G401 (cell line): ENCODE measurements at regions not wholly inside any gene's neighbourhood (a gene's known extent, or its start where the extent isn't known, plus 50 kb on each side); places are given as distances from the start of the nearest gene placed in this dataset.
A peak's percentile ranks its signal among the peaks of the same experiment; 100 is the strongest.
"Not testable (repeated sequence)": the region's sequence is repeated elsewhere in the genome, so short reads cannot be mapped to it uniquely, and the experiment has no call there.

ENCODE experiments used
- DNase-seq: peaks from one replicate; pipeline ENCODE4 v3.0.0-alpha.2; 2015; ENCODE audit warnings: low spot score
- in situ Hi-C: cut with HindIII; loops from 2 replicates; pipeline ENCODE4 v1.10.0; 2016; ENCODE audit warnings: low sequenced_read_pairs, mixed read lengths

DNA sequence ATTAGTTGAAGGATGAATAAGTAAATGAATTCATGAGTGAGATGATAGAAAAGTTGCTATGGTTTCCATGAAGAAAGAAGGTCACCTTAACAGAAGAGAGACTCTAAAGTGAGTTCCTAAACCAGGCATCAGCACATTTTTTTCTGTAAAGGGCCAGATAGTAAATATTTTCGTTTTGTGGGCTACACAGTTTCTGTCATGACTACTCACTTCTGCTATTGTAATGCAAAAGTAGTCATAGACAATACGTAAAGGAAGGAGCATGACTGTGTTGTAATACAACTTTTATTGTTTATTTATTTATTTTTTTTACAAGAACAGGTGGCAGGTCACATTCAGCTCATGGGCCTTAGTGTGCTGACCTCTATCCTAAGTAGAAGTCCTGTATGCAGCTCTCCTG, 426.1 kb upstream of the DYNLRB2 start:
- DNase-seq, result no peak
- in situ Hi-C loops, result no loop called here

DNA sequence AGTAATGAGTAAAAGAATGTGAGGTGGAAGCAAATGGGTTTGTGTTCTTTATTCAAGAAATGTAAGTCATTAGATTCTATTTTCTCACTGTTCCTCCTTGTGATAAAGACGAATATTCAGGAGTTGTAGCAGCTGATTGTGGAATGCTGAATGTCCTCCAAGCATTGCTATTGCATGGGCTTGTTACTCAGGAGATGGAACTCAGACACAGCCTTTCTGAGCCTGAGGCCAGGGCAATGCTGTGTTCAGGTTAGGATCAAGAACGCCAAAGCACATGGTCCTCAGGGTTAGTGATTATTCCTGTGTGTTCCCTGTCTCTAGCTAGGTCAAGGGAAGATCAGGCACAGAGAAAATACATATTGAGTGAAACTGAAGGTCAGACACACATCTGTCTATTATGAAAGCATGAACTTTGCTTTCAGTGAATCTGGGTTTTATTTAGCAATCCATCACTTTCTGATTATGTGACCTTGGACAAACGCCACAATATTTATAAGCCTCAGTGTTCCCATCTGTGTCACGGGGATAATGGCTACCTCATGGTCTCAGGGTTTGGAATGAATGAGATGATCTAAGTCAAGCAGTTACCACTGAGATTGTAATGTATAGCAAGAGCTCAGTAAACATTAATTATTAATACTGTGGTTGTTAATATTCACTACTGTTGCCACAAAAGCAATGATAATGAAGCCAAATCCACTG, 426.8 kb upstream of the DYNLRB2 start:
- DNase-seq, result no peak
- in situ Hi-C loops, result no loop called here

DNA sequence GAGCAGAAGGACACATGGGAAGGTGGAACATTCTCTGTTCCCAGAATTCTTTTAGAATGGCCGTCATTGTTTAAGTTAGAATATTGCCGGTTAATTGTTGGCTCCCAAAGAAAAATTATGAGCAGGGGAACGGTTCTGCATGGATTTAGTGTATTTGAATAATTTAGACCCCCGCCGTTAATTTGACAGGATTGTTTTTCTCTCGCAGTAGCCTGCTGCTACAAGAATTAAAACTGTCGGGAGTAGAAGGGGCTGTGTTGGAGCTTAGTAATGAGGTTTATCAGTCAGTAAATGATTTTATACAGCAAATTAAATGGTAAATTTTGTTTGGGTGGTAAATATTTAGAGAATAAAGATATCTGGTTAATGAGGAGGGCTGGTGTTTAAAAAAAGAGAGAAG, 431.2 kb upstream of the DYNLRB2 start:
- in situ Hi-C loops, result no loop called here
- no peak for DNase-seq

DNA sequence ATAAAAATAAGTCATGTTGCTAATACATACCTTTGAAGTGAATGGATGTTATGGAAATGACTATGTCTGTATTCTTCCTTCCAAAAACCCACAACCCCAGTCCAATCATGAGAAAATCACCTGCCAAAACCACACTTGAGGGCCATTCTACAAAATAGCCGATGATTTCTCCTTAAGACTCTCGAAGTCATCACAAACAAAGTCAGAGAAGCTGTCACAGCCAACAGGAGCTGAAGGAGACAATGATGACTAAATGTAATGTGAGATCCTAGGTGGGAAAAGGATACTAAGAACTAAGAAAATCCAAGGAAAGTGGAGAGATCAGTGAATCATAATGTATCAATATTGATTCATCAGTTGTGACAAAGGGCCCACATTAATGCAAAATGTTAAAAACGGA, 432.9 kb upstream of the DYNLRB2 start:
- in situ Hi-C loops, result no loop called here
- no peak for DNase-seq

DNA sequence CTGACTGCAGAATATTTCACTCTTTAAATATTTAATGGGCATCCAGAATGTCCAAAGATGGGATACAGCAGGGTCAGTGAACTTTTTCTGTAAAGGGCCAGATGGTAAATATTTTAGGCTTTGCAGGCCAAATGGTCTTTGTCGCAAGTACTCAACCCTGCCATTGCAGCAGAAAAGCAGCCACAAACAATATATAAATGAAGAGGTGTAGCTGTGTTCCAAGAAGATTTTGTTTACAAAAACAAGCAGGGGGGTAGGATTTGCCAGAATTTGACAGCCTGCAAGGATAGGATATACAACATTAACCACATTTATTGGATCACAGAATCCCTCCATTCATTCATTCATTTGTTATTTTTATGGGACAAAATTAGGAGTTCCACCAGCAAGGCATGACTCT, 435.0 kb upstream of the DYNLRB2 start:
- DNase-seq, result no peak
- in situ Hi-C loops, result no loop called here

DNA sequence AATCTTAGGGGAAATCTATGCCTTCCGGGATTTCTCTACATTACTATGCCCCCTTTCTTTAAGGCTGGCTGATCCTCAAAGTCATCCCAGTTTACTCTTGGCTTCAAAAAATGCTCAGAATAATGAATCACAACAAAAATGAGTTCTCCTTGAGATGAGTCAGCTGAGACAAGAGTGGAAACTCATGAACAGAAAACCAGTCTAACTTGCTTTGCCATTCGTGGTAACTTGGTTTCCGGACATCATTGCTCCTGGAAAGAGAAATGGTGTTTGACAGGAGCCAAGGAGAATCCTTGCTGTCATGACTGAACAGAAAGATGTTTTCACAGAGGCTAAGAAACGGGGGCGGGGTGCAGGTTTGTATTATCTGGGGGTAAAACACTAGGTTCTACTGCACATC, 435.6 kb upstream of the DYNLRB2 start:
- no peak for DNase-seq

DNA sequence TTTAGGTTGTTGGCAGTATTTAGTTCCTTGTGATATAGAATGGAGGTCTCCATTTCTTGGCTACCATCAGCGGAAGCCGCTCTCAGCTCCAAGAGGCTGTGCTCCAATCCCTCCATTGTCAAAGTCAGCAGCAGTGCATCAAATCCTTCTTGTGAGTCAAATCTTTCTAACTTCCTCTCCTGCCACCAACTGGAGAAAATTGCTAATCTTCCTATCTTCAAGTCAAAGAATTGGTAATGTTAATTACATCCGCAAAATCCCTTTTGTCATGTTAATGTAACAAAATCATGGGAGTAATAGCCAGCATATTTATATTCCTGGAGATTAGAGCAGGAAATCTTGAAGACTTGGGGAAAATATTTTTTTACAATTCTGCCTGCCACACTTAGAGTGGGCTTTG, 436.4 kb upstream of the DYNLRB2 start:
- DNase-seq, result peak; percentile 15
- in situ Hi-C loops, result no loop called here

More for the DNA sequence above, 435.6 kb upstream of the DYNLRB2 start:
- in situ Hi-C loops, result no loop called here

DNA sequence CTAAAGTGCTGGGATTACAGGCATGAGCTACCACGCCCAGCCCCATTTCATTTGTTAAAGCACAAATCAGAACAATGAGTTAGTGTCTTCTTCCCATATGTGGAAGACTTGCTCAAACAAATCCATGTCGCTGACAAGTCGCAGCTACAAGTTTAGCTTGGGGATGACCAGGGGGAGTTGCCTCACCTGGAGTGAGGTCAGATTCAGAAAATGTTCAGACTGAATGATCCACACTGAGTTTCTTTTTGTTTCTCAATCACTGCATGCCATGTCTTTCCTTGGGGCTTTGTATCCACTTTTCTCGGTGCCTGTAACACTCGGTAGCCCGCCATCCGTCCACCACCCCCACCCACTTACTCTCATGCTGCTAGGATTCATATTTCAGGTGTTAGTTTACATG, 437.3 kb upstream of the DYNLRB2 start:
- in situ Hi-C loops, result no loop called here
- no peak for DNase-seq

DNA sequence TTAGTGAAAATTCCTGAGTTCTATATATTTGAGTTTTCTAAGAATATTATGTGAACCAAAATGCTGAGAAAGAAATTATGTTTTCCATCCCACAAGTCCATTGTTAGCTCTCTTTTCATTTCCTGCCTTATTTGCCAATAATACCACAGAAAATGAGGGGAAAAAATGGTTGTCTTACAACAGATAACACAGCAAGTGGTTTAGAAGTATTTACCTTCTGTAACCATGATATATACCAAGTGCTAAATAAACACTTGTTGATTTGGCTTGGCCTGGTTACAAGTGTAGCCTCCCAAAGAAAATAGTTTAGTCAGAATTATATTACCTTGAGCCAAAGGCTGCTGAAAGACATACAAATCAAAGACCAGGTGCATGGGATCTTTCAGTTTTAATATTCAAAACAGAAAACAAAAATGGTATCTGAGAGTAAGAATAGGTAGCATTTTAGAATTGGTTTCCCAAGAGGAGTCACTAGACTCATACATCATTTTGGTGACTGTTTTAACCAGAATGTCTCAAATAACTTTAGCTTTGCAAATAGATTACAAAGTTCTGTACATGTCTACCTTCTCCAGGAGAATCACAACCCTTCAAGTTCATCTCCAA, 439.8 kb upstream of the DYNLRB2 start:
- DNase-seq, result no peak
- in situ Hi-C loops, result no loop called here

DNA sequence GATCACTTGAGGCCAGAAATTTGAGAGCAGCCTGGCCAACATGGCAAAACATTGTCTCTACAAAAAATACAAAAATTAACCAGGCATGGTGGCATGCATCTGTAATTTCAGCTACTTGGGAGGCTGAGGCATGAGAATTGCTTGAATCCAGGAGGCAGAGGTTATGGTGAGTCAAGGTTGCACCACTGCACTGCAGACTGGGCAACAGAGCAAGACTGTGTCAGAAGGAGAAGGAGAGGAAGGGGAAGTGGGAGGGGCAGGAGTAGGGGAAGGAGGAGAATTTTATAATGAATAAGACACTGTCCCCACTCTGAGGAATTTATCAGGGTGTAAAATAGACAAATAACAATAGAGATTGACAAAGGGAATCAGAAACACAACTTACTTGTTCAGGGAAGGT, 440.6 kb upstream of the DYNLRB2 start:
- in situ Hi-C loops, result no loop called here
- DNase-seq, result no peak

DNA sequence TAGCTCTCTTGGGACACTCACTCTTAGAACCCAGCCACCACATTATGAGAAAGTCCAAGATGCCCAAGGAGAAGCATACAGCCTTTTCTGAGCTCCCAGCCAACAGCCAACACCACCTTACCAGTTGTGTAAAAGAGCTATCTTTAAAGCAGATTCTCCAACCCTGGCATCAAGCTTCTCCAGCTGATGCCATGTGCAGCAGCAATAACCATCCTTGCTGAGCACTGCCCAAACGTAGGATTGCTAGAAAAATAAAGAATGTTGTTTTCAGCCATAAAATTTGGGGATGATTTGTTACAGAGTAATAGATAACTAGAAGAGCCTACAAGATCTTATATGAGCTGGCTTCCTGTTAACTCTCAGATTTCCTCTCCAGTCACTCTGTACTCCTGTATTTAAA, 443.7 kb upstream of the DYNLRB2 start:
- no peak for DNase-seq
- in situ Hi-C loops, result no loop called here

DNA sequence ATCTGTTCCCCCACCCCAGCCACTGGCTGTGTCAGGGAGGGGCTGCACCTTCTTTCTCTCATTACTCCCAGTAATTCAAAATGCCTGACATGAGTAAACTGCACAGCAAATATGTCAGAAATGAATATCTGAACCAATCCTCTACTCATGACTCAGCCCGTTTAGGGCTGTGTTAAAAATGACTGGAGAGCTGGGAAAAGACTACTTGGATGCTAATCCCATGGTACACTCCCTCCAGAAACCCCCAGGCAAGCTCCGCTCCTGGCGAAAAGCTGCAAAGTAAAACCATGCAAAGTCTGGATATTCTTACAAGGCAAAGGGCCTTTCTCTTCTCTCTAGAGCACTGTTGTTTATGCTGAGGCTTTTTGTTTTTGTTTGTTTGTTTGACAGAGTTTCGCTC, 448.1 kb upstream of the DYNLRB2 start:
- DNase-seq, result no peak
- in situ Hi-C loops, result no loop called here

DNA sequence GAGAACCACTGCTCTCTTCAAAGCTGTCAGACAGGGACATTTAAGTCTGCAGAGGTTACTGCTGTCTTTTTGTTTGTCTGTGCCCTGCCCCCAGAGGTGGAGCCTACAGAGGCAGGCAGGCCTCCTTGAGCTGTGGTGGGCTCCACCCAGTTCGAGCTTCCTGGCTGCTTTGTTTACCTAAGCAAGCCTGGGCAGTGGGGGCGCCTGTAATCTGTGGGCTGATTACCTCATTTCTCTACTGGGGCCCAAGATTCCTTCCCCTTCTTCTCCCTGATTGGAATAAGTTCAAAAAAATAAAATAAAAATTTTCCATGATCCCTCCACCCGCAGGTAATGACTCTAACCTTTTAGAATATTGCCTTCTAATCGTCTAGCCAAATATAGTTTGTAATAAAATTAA, 449.3 kb upstream of the DYNLRB2 start:
- DNase-seq, in situ Hi-C loops: not testable (repeated sequence)

DNA sequence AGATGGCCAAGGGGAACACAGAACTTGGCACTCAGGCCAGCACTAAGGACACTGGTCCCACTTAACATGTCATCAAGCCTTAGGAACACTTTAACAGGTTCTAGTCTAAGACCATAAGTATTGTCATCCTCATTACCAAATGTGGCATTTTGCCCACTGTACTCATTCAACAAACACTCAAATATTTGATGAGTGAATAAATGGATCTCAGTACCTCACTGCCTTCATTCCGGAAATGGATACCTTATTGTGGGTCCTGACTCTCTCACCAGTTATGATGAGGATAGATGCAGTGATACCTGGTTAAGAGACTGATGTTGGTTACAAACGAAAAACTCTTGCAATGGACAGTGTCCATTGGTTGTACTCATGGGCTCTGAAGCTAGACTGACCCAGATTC, 455.2 kb upstream of the DYNLRB2 start:
- in situ Hi-C loops, result no loop called here
- DNase-seq, result no peak

DNA sequence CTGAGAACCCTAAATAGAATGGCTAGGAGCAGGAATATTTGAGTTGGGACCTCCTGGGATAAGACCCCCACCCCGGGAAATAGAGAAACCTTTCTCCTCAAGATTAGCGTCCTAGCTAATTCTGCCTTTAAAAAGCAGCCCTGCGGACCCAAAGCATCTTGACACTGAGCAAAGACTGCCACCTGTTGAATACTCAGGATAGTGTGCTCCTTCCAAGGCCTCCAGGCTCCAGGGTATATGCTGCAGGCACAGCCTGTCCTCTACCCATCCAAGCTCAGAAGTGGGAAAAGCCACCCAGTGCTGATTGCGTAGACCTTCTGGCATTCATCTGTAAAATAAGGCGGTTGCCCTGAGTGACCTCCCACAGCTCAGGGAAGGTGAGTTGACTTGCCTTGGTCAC, 456.2 kb upstream of the DYNLRB2 start:
- DNase-seq, result peak; percentile 8
- in situ Hi-C loops, result no loop called here

DNA sequence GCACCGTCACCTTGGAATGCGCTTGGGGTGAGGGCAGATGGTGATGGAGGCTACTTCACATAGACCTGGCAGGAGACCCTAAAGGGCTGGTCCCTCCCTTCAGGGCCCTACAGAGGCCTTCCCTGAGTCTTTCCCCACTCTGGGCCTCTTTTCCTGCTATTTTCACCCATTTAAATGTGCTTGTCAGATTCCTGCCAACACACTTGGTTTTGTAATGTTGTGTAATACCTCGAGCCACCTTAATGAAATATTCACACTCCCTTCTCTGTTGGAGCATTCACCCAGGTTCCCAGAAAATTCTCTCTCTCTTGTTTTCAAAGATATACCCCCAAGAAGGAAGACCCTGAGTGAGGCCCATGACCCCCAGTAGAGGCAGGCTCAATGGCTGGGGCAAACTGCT, 456.6 kb upstream of the DYNLRB2 start:
- in situ Hi-C loops, result no loop called here
- no peak for DNase-seq

DNA sequence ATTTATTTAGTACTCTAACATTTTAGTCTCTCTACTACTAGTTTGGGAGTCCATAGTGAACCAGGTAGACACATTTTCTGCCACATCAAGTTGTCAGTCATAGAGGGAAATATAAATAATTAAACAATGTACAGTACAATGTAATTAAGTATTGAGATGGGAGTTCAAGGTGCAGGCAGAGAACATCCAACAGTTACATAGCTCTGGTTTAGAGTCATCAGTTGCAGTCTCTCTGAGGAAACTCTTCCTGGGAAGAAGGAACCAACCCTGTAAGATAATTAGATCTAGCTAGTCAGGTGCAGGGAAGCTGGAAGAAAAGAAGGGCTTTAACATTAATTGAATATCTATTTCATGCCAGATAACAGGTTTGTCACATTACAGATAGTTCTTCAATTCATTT, 457.9 kb upstream of the DYNLRB2 start:
- no peak for DNase-seq
- in situ Hi-C loops, result no loop called here

DNA sequence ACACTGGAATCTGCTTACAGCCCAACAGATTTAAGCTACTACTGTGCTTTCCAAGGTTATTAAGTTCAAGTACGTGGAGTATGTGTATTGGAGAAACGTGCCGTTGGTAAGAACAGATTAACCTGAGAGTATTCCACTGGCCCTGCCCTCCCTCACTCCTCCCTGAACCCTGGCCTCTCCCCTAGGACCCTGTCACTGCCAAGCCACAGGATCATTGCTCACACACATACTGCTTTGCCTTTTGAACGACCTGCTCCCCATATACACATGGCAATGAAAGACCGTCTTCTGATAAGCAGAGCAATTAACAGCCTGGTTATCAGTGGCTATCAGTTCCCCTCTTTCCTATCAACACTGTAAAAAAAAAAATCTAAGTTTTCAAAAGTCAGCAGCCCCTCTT, 458.9 kb upstream of the DYNLRB2 start:
- in situ Hi-C loops, result no loop called here
- no peak for DNase-seq

DNA sequence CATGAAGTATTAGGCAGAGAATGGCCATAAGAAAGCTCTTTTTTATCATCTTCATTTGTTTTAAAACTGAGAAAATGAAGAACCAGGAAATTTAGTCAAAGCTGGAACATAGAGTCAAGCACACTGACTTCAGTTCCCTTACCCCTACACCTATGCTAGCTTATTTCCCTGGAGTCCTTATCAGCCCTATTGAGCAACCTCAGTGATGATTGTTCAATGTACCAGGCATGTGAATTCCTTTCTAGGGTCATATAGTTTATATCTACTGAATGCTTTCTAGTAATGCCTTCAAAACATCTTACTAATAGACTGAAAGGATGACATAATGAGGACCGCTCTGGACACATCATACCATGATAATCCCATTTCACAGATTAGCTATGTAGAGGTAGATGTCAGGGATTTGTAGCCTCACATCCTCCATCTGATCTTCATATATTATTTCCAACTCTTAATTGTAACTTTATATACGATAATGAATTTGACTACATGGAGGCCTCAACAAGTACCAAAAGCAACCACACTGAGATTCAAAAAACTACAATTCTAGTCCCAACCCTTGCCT, 460.4 kb upstream of the DYNLRB2 start:
- no peak for DNase-seq
- in situ Hi-C loops, result no loop called here

DNA sequence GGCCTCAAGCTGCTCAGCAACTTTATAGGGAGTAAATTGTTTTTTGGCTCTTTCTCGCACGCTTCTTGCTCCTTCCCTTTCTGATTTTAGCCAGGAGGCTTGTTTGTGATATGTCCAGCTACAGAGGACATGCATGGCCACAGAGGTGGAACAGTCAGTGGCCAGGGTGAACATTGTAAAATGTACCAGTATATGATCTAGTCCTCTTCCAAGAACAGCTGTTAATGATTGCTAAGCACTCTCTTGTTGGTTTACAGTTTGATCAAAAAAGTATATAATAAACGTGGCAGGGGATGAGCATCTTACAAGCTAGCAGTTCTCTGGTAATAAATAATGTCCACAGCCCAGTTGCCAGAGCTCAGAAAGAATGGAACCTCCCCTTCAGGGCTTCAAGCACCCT, 461.7 kb upstream of the DYNLRB2 start:
- in situ Hi-C loops, result no loop called here
- no peak for DNase-seq

DNA sequence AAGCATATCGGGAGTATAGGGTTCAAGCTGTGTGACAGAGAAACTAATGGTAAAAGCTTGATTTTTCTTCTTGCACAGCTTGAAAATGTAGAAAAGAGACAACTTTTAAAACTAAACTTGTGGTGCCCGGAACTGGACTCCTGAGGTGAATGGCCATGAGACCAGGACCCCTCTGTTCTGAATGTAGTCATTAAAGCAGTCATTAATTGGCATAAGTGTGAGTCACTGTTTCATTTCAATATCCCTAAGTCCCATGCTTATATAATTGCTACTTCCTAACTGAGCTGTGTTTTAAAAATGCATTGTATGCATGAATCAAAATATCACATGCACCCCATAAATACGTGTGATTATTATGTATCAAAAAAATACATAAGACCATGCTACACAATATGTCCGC, 463.1 kb upstream of the DYNLRB2 start:
- in situ Hi-C loops, result no loop called here
- no peak for DNase-seq
